ENCODE measurements at regions not wholly inside any gene's neighbourhood (a gene's known extent, or its start where the extent isn't known, plus 50 kb on each side); places are given as distances from the start of the nearest gene placed in this dataset.

- Histone ChIP-seq H3K4me1 (no peaks in the 10 kb centered on the region), H3K9me3 (no peaks in the 10 kb centered on the region), H3K27me3 (no peaks in the 10 kb centered on the region), H3K4me3 (no peak overlapping the region), H3K36me3 (no peaks in the 10 kb centered on the region), H3K27ac (no peak overlapping the region)
- intact Hi-C loops (cut with DNase I; ENCODE audit: low total_unique reads) (no loop called here), in situ Hi-C loops (cut with MboI; ENCODE audit: low sequenced_read_pairs in 4 of 4) (no loop called here)
- DNase-seq, result no peak
- ATAC-seq, result no peak
- TF ChIP-seq CTCF (IDR thresholded peaks at IDR 0.05 in 4 of 5, conservative IDR thresholded peaks at IDR 0.05 in 1 of 5), result no peak
- no peak for TF ChIP-seq POLR2A (IDR thresholded peaks at IDR 0.05)
These were observed 513.9 kb upstream of the RGMB start for GRCh38 chr5:98259595-98259994.

- Histone ChIP-seq H3K27ac (no peak overlapping the region), H3K4me1 (no peaks in the 10 kb centered on the region), H3K36me3 (no peaks in the 10 kb centered on the region), H3K4me3 (no peak overlapping the region), H3K9me3 (no peaks in the 10 kb centered on the region), H3K27me3 (no peaks in the 10 kb centered on the region)
- DNase-seq, result no peak
- in situ Hi-C loops (cut with MboI; ENCODE audit: low sequenced_read_pairs in 4 of 4) (no loop called here), intact Hi-C loops (cut with DNase I; ENCODE audit: low total_unique reads) (no loop called here)
- ATAC-seq, result no peak
- no peak for TF ChIP-seq POLR2A (IDR thresholded peaks at IDR 0.05)
- TF ChIP-seq CTCF (IDR thresholded peaks at IDR 0.05 in 4 of 5, conservative IDR thresholded peaks at IDR 0.05 in 1 of 5), result no peak
These were observed 510.4 kb upstream of the RGMB start for GRCh38 chr5:98263084-98263483.

DNA sequence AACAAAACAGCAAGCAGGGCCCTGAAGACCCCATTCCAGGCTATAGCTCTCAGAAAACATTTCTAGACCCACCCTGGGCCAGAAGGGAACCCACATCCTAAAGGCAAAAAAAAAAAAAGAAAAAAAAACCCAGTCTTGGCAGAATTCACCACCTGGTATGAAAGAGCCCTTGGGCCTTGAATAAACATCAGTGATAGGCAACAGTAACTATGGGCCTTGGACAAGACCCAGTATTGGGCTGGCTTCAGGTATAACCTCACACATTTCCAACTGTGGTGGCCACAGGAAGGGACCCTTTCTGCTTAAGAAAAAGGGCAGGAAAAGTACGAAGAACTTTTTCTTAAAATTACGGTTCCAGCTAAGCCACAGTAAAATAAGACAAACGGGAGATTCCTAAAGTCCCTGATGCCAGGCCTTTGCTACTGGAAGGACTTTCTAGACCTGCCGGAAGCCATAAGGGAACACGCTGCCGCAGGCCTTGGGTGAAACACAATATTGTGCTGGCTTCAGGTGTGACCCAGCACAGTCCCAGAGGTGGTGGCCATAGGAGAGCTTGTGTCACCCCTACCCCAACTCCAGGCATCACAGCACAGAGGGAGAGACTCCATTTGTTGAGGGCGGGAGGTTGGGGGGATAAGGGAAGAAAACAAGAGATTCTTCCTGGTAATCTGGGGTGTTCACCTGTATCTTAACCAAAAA lies 505.2 kb upstream of the RGMB start:
- Histone ChIP-seq H3K9me3 (no peaks in the 10 kb centered on the region), H3K27ac (no peak overlapping the region), H3K4me1 (no peaks in the 10 kb centered on the region), H3K36me3 (no peaks in the 10 kb centered on the region), H3K27me3 (no peaks in the 10 kb centered on the region), H3K4me3 (no peak overlapping the region)
- no peak for ATAC-seq
- DNase-seq, result no peak
- in situ Hi-C loops (cut with MboI; ENCODE audit: low sequenced_read_pairs in 4 of 4) (no loop called here), intact Hi-C loops (cut with DNase I; ENCODE audit: low total_unique reads) (no loop called here)
- no peak for TF ChIP-seq CTCF (IDR thresholded peaks at IDR 0.05 in 4 of 5, conservative IDR thresholded peaks at IDR 0.05 in 1 of 5)
- no peak for TF ChIP-seq POLR2A (IDR thresholded peaks at IDR 0.05)

- TF ChIP-seq POLR2A (IDR thresholded peaks at IDR 0.05), result no peak
- no peak for TF ChIP-seq CTCF (IDR thresholded peaks at IDR 0.05 in 4 of 5, conservative IDR thresholded peaks at IDR 0.05 in 1 of 5)
- Histone ChIP-seq H3K36me3 (no peaks in the 10 kb centered on the region), H3K4me1 (no peaks in the 10 kb centered on the region), H3K27me3 (no peaks in the 10 kb centered on the region), H3K27ac (no peak overlapping the region), H3K4me3 (no peak overlapping the region), H3K9me3 (no peaks in the 10 kb centered on the region)
- DNase-seq (no peak), ATAC-seq (no peak)
- intact Hi-C loops (cut with DNase I; ENCODE audit: low total_unique reads), result no loop called here
- in situ Hi-C loops (cut with MboI; ENCODE audit: low sequenced_read_pairs in 4 of 4), result no loop called here
These were observed 497.5 kb upstream of the RGMB start for GRCh38 chr5:98275980-98276379.

DNA sequence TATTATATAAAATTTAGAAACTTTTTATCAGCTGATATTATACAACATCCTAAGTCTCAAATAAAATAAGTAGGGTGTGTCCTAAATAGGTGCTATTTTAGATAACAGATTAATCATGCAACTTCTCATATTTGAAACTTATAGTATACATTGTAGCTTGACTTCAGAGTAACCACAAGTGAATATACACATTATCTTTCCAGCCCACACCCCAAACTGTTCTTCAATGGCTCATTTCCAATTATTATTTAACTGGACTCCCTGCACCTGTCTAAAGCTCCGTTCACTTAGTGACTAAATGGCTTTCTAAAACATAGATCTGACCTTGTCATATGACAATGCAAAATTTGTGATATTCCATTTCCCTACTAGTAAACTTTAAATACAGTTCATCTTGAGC lies 490.9 kb upstream of the RGMB start:
- no peaks in the 10 kb centered on the region for H3K9me3 ChIP-seq
- no peaks in the 10 kb centered on the region for H3K27me3 ChIP-seq
- H3K4me1 ChIP-seq, result no peaks in the 10 kb centered on the region
- TF ChIP-seq POLR2A (IDR thresholded peaks at IDR 0.05), result no peak
- no peak for TF ChIP-seq CTCF (IDR thresholded peaks at IDR 0.05 in 4 of 5, conservative IDR thresholded peaks at IDR 0.05 in 1 of 5)
- intact Hi-C loops (cut with DNase I; ENCODE audit: low total_unique reads) (no loop called here), in situ Hi-C loops (cut with MboI; ENCODE audit: low sequenced_read_pairs in 4 of 4) (no loop called here)
- H3K4me3 ChIP-seq, result no peak overlapping the region
- no peaks in the 10 kb centered on the region for H3K36me3 ChIP-seq
- ATAC-seq (no peak), DNase-seq (no peak)
- H3K27ac ChIP-seq, result no peak overlapping the region

Measured in gastrocnemius medialis (tissue), 4 donors.